Mammary epithelial cell (primary cell): ENCODE measurements at regions not wholly inside any gene's neighbourhood (a gene's known extent, or its start where the extent isn't known, plus 50 kb on each side); places are given as distances from the start of the nearest gene placed in this dataset.

Source experiments
- CTCF ChIP-seq, 2 donors: IDR thresholded peaks in 1 of 2; conservative IDR thresholded peaks in 1 of 2; 2 replicates each; pipeline ENCODE4 v1.5.1; 2011 to 2012; ENCODE audit warnings: inconsistent platforms in 2 of 2, low read length in 2 of 2, mild to moderate bottlenecking in 2 of 2, control low read depth in 1 of 2, low read depth in 1 of 2; ENCODE audit not compliant: insufficient read depth in 1 of 2; ENCODE audit errors: extremely low read depth in 1 of 2
- EZH2 ChIP-seq: IDR thresholded peaks from 2 replicates; pipeline ENCODE4 v1.6.1; 2012; ENCODE audit warnings: low read length, inconsistent platforms, borderline replicate concordance

DNA sequence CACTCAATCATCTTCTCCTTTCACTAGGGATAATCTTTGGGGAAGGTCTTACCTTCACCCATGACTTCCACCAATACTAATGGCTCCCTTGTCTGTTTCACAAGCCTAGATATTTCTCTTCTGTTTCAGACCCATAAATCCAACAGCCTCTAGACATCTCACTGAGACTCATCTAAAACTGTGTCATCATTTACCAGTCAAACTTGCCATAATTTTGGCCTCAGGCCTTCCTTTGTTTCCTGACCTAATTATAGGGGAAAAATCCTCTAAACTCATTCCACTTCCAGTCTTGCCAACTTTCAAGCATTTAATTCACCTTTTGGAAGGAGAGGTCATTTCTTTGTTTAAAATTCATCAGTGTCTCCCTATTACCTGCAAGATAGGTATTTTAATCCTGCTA, 181.0 kb upstream of the CNKSR2 start:
- TF ChIP-seq CTCF (conservative IDR thresholded peaks at IDR 0.05 in 1 of 2, IDR thresholded peaks at IDR 0.05 in 1 of 2; ENCODE audit: extremely low read depth in 1 of 2, insufficient read depth in 1 of 2, low read depth in 1 of 2, low read length in 2 of 2) = no peak
- no peak for TF ChIP-seq EZH2
